Endothelial cell of umbilical vein (primary cell): ENCODE measurements at regions not wholly inside any gene's neighbourhood (a gene's known extent, or its start where the extent isn't known, plus 50 kb on each side); places are given as distances from the start of the nearest gene placed in this dataset.

Experiments
- BruUV-seq: library from RNA; stranded (reverse); fragments of 400-500 nt; replicated peaks from 2 replicates; lab custom pipeline; 2021; lab: Mats Ljungman, UMichigan
- CTCF ChIA-PET: fragments of 300-600, 350-600 bp; sonication (Branson Sonifier 250); formaldehyde crosslinking; loops from one replicate; lab custom pipeline; 2021; ENCODE audit warnings: antibody characterized with exemption, inconsistent platforms; lab: Charles Lee
- POLR2A ChIA-PET: fragments of 300-600, 350-600 bp; sonication (Branson Sonifier 250); formaldehyde crosslinking; loops from one replicate; lab custom pipeline; 2021; ENCODE audit warnings: antibody characterized with exemption, inconsistent platforms; lab: Charles Lee
- DNase-seq: peaks from one replicate; pipeline ENCODE4 v3.0.0-alpha.2; 2011; ENCODE audit warnings: low read depth, low spot score
- FAIRE-seq: peaks from 2 replicates; lab custom pipeline; 2011; peaks lifted over from hg19 to GRCh38; lab: Jason Lieb, UNC
- H2AFZ ChIP-seq: 2 replicates; pipeline ENCODE4 v1.6.0; 2012; ENCODE audit warnings: low read depth, low read length, control low read depth, inconsistent platforms
- H3K27ac ChIP-seq: 2 replicates; pipeline ENCODE4 v1.5.1; 2011; ENCODE audit warnings: low read depth, mild to moderate bottlenecking, control low read depth, low read length, moderate library complexity; ENCODE audit not compliant: insufficient read depth
- H3K27me3 ChIP-seq, 2 experiments: 2 replicates each; pipeline versions ENCODE4 v1.6.0 to v1.6.1; 2011; ENCODE audit warnings: low read length in 2 of 2, mixed read lengths in 1 of 2; ENCODE audit not compliant: control insufficient read depth in 2 of 2, insufficient read depth in 2 of 2
- H3K36me3 ChIP-seq, 2 experiments: 2 replicates in 1 of 2; 3 replicates in 1 of 2; pipeline ENCODE4 v1.5.1; 2011; ENCODE audit warnings: low read length in 2 of 2, mild to moderate bottlenecking in 1 of 2, moderate library complexity in 1 of 2; ENCODE audit not compliant: control insufficient read depth in 2 of 2, insufficient read depth in 2 of 2; ENCODE audit errors: extremely low read depth in 1 of 2
- H3K4me1 ChIP-seq: 3 replicates; pipeline ENCODE4 v1.5.1; 2011; ENCODE audit warnings: mild to moderate bottlenecking, low read length; ENCODE audit not compliant: control insufficient read depth, insufficient read depth; ENCODE audit errors: extremely low read depth
- H3K4me2 ChIP-seq: 2 replicates; pipeline ENCODE4 v1.6.1; 2011; ENCODE audit warnings: low read length, control low read depth, mixed read lengths; ENCODE audit not compliant: insufficient read depth
- H3K4me3 ChIP-seq, 3 experiments: fragments of 200-600 bp in 1 of 3; sonication (generic), shearing (Covaris generic) in 1 of 3; replicated peaks in 1 of 3; 2 replicates each; pipeline ENCODE4 v1.5.1; 2011 to 2016; ENCODE audit warnings: control low read depth in 3 of 3, low read length in 3 of 3, mild to moderate bottlenecking in 2 of 3, inconsistent platforms in 1 of 3, low read depth in 1 of 3, moderate library complexity in 1 of 3; ENCODE audit not compliant: insufficient read depth in 1 of 3
- H3K79me2 ChIP-seq: 2 replicates; pipeline ENCODE4 v1.6.0; 2012; ENCODE audit warnings: low read length, inconsistent platforms; ENCODE audit not compliant: control insufficient read depth, insufficient read depth
- H3K9ac ChIP-seq: replicated peaks from 2 replicates; pipeline ENCODE3; 2011; ENCODE audit warnings: low read length, control low read depth; ENCODE audit not compliant: insufficient read depth; ENCODE audit errors: extremely low read depth
- H3K9me1 ChIP-seq: replicated peaks from 3 replicates; pipeline ENCODE4 v1.6.0; 2011; ENCODE audit warnings: mild to moderate bottlenecking, low read length; ENCODE audit not compliant: control insufficient read depth, insufficient read depth; ENCODE audit errors: extremely low read depth
- H3K9me3 ChIP-seq: replicated peaks from 2 replicates; pipeline ENCODE4 v1.5.1; 2012; ENCODE audit warnings: low read length, inconsistent platforms; ENCODE audit not compliant: control insufficient read depth, insufficient read depth
- H4K20me1 ChIP-seq: replicated peaks from 2 replicates; pipeline ENCODE3; 2011; ENCODE audit warnings: mild to moderate bottlenecking, low read length; ENCODE audit not compliant: control insufficient read depth, insufficient read depth; ENCODE audit errors: extremely low read depth
- CTCF ChIP-seq, 2 donors: IDR thresholded peaks; 1 replicate in 1 of 2; 2 replicates in 1 of 2; pipeline ENCODE4 v1.5.1; 2011; ENCODE audit warnings: low read length in 2 of 2, mild to moderate bottlenecking in 2 of 2, moderate library complexity in 2 of 2, control low read depth in 1 of 2, inconsistent platforms in 1 of 2, low read depth in 1 of 2; ENCODE audit not compliant: insufficient read depth in 1 of 2; ENCODE audit errors: extremely low read depth in 1 of 2
- FOS ChIP-seq: IDR thresholded peaks from 2 replicates; pipeline ENCODE4 v1.6.1; 2011; ENCODE audit warnings: mild to moderate bottlenecking, low read length, moderate library complexity, borderline replicate concordance; ENCODE audit not compliant: insufficient read depth
- GATA2 ChIP-seq: IDR thresholded peaks from 2 replicates; pipeline ENCODE4 v1.7.0; 2011; ENCODE audit warnings: low read depth, mild to moderate bottlenecking, moderate library complexity, mixed read lengths, low read length; ENCODE audit not compliant: insufficient read length, insufficient read depth
- MYC ChIP-seq: IDR thresholded peaks from one replicate; pipeline ENCODE4 v1.6.1; 2011; ENCODE audit warnings: mild to moderate bottlenecking, low read depth, low read length
- dilution Hi-C: fragments of 300-500 bp; cut with MboI; formaldehyde crosslinking; loops from one replicate; pipeline ENCODE4 v1.15.0; 2019; ENCODE audit warnings: low sequenced_read_pairs; ENCODE audit not compliant: extremely low pct_ligation_motif_present
- intact Hi-C: fragments of 100-400 bp; cut with micrococcal nuclease; formaldehyde crosslinking; loops from one replicate; pipeline ENCODE4 v1.10.0; 2022
- TF ChIP-seq, protein P1 (sequence below): IDR thresholded peaks from 2 replicates; pipeline ENCODE4 v1.6.1; 2011; ENCODE audit not compliant: insufficient read depth, insufficient read length

- CTCF ChIA-PET, result interaction anchor here (1.0 to 5.3 kb wide), 9 partner anchors 12 to 829 kb away, joined by 4 to 58 read pairs (median 12); partner anchors contain the start of gene EDN1
- Histone ChIP-seq H4K20me1 (no peaks in the 10 kb centered on the region), H3K9ac (peak overlapping the region; percentile 58), H3K9me3 (no peaks in the 10 kb centered on the region), H3K4me3 (peak overlapping the region in 1 of 3 experiments; percentile 39), H3K4me1 (peaks cover 53% of the 10 kb centered on the region), H3K27ac (peak overlapping the region; percentile 74), H3K9me1 (no peaks in the 10 kb centered on the region), H3K4me2 (peak overlapping the region; percentile 87), H2AFZ (peak overlapping the region; percentile 54), H3K27me3 (no peaks in the 10 kb centered on the region), H3K36me3 (no peaks in the 10 kb centered on the region), H3K79me2 (no peaks in the 10 kb centered on the region)
- dilution Hi-C loops (loop anchor here (25.0 kb wide), 2 partner anchors 103 to 197 kb away; partner anchors contain the start of gene EDN1), intact Hi-C loops (loop anchor here (1.0 to 10.0 kb wide), 4 partner anchors 172 to 897 kb away; no protein-coding TSS in a partner anchor)
- no peak for FAIRE-seq
- POLR2A ChIA-PET, result interaction anchor here (0.9 to 4.7 kb wide), 2 partner anchors 185 to 195 kb away, joined by 4 to 37 read pairs; partner anchors contain the start of gene EDN1
- BruUV-seq, result no TSS peak
- TF ChIP-seq GATA2 (peak; percentile 9), FOS (no peak), MYC (no peak), CTCF (IDR thresholded peaks at IDR 0.05; ENCODE audit: extremely low read depth in 1 of 2, insufficient read depth in 1 of 2, low read depth in 1 of 2, low read length in 2 of 2) (no peak)
- TF ChIP-seq, protein P1, sequence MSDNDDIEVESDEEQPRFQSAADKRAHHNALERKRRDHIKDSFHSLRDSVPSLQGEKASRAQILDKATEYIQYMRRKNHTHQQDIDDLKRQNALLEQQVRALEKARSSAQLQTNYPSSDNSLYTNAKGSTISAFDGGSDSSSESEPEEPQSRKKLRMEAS, result no peak
- no peak for DNase-seq
Observed at GRCh38 chr6:12484519-12484918, 194.4 kb downstream of the EDN1 start.
